ENCODE measurements at regions not wholly inside any gene's neighbourhood (a gene's known extent, or its start where the extent isn't known, plus 50 kb on each side); places are given as distances from the start of the nearest gene placed in this dataset.

GRCh38 chr18:41621177-41621576 lies 333.9 kb upstream of the PIK3C3 start:
- no peak for DNase-seq (ENCODE audit: low spot score)

GRCh38 chr18:41618147-41618546 lies 336.9 kb upstream of the PIK3C3 start:
- DNase-seq (ENCODE audit: low spot score): no peak

- DNase-seq (ENCODE audit: low spot score): no peak
These were observed 337.4 kb upstream of the PIK3C3 start for GRCh38 chr18:41617647-41618046.

- DNase-seq (ENCODE audit: low spot score): no peak
These were observed 341.9 kb upstream of the PIK3C3 start for GRCh38 chr18:41613003-41613609.

GRCh38 chr18:41604964-41605363 lies 350.1 kb upstream of the PIK3C3 start:
- DNase-seq (ENCODE audit: low spot score): no peak

GRCh38 chr18:41602034-41602433 lies 353.0 kb upstream of the PIK3C3 start:
- DNase-seq (ENCODE audit: low spot score): no peak

- DNase-seq (ENCODE audit: low spot score): no peak
These were observed 354.2 kb upstream of the PIK3C3 start for GRCh38 chr18:41600693-41601391.

GRCh38 chr18:41599466-41599865 lies 355.6 kb upstream of the PIK3C3 start:
- no peak for DNase-seq (ENCODE audit: low spot score)

- DNase-seq (ENCODE audit: low spot score): no peak
These were observed 360.5 kb upstream of the PIK3C3 start for GRCh38 chr18:41594582-41594981.

GRCh38 chr18:41593171-41593675 lies 361.8 kb upstream of the PIK3C3 start:
- DNase-seq (ENCODE audit: low spot score): no peak

- DNase-seq (ENCODE audit: low spot score): no peak
These were observed 367.1 kb upstream of the PIK3C3 start for GRCh38 chr18:41587976-41588375.

- DNase-seq (ENCODE audit: low spot score): no peak
These were observed 369.5 kb upstream of the PIK3C3 start for GRCh38 chr18:41585512-41585911.

- DNase-seq (ENCODE audit: low spot score): no peak
These were observed 375.8 kb upstream of the PIK3C3 start for GRCh38 chr18:41579185-41579584.

- no peak for DNase-seq (ENCODE audit: low spot score)
These were observed 377.5 kb upstream of the PIK3C3 start for GRCh38 chr18:41577529-41577928.

GRCh38 chr18:41576643-41577042 lies 378.4 kb upstream of the PIK3C3 start:
- no peak for DNase-seq (ENCODE audit: low spot score)

GRCh38 chr18:41569867-41570266 lies 385.2 kb upstream of the PIK3C3 start:
- no peak for DNase-seq (ENCODE audit: low spot score)

- DNase-seq (ENCODE audit: low spot score): no peak
These were observed 393.1 kb upstream of the PIK3C3 start for GRCh38 chr18:41561961-41562360.

GRCh38 chr18:41558715-41559114 lies 396.3 kb upstream of the PIK3C3 start:
- DNase-seq (ENCODE audit: low spot score): no peak

- DNase-seq (ENCODE audit: low spot score): no peak
These were observed 401.3 kb upstream of the PIK3C3 start for GRCh38 chr18:41553716-41554115.

GRCh38 chr18:41548521-41549260 lies 406.3 kb upstream of the PIK3C3 start:
- no peak for DNase-seq (ENCODE audit: low spot score)

GRCh38 chr18:41545091-41545888 lies 409.7 kb upstream of the PIK3C3 start:
- DNase-seq (ENCODE audit: low spot score): no peak

GRCh38 chr18:41543815-41544214 lies 411.2 kb upstream of the PIK3C3 start:
- DNase-seq (ENCODE audit: low spot score): no peak
